ENCODE measurements at regions not wholly inside any gene's neighbourhood (a gene's known extent, or its start where the extent isn't known, plus 50 kb on each side); places are given as distances from the start of the nearest gene placed in this dataset.

DNA sequence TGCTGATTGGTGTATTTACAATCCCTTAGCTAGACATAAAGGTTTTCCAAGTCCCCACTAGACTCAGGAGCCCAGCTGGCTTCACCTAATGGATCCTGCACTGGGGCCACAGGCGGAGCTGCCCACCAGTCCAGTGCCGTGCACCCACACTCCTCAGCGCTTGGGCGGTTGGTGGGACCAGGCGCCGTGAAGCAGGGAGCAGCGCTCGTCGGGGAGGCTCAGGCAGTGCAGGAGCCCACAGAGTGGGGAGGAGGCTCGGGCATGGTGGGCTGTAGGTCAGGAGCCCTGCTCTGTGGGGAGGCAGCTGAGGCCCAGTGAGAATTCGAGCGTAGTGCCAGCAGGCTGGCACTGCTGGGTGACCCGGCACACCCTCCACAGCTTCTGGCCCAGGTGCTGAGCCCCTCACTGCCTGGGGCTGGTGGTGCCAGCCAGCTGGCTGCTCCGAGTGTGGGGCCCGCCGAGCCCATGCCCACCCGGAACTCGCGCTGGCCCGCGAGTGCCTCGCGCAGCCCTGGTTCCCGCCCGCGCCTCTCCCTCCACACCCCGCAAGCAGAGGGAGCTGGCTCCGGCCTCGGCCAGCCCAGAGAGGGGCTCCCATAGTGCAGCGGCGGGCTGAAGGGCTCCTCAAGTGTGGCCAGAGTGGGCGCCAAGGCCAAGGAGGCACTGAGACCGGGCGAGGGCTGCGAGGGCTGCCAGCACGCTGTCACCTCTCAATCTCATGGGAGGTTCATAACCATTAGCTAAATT is 475.6 kb upstream of the DCC start:
- peaks cover 14% of the 10 kb centered on the region for H3K9me3 ChIP-seq (ENCODE audit: control insufficient read depth, insufficient read depth, low read length)
- CTCF ChIA-PET = interaction anchor here (0.6 kb wide), 1 partner anchor 806 kb away, joined by 3 read pairs; no protein-coding TSS in a partner anchor
- TF ChIP-seq, protein P1, sequence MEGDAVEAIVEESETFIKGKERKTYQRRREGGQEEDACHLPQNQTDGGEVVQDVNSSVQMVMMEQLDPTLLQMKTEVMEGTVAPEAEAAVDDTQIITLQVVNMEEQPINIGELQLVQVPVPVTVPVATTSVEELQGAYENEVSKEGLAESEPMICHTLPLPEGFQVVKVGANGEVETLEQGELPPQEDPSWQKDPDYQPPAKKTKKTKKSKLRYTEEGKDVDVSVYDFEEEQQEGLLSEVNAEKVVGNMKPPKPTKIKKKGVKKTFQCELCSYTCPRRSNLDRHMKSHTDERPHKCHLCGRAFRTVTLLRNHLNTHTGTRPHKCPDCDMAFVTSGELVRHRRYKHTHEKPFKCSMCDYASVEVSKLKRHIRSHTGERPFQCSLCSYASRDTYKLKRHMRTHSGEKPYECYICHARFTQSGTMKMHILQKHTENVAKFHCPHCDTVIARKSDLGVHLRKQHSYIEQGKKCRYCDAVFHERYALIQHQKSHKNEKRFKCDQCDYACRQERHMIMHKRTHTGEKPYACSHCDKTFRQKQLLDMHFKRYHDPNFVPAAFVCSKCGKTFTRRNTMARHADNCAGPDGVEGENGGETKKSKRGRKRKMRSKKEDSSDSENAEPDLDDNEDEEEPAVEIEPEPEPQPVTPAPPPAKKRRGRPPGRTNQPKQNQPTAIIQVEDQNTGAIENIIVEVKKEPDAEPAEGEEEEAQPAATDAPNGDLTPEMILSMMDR (IDR thresholded peaks at IDR 0.05; ENCODE audit: low read depth, low read length) = no peak
- no peak overlapping the region for H3K27ac ChIP-seq (ENCODE audit: low read depth, low read length)
- POLR2A ChIA-PET = no interaction called here
- H3K4me3 ChIP-seq (ENCODE audit: low read depth, low read length) = no peak overlapping the region
- no peaks in the 10 kb centered on the region for H3K27me3 ChIP-seq (ENCODE audit: control insufficient read depth, insufficient read depth, low read length)
- no peak for DNase-seq (ENCODE audit: low read depth, low spot score)

DNA sequence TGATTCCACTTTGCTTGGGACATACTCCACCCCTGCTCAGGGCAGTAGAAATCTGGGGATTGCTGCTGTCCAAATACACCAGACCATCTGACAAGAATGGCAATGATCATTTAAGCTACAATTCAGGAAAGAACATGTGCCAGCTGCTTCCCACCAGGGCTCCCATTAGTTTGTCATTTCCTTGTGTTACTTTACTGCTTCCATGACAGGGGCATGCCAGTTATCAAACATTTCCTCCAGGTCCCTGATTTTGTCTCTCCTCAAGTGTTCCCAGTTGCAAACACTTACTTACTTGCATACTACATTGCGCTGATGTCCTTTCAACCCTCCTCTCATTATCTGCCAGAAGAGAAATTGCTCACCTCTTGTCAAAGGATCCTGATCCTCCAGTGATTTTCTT is 474.5 kb upstream of the DCC start:
- ChIA-PET POLR2A (no interaction called here), CTCF (no interaction called here)
- Histone ChIP-seq H3K9me3 (ENCODE audit: control insufficient read depth, insufficient read depth, low read length) (peaks cover 14% of the 10 kb centered on the region), H3K27ac (ENCODE audit: low read depth, low read length) (no peak overlapping the region), H3K27me3 (ENCODE audit: control insufficient read depth, insufficient read depth, low read length) (no peaks in the 10 kb centered on the region), H3K4me3 (ENCODE audit: low read depth, low read length) (no peak overlapping the region)
- DNase-seq (ENCODE audit: low read depth, low spot score) = no peak
- TF ChIP-seq, protein P1 (IDR thresholded peaks at IDR 0.05; ENCODE audit: low read depth, low read length) = no peak

DNA sequence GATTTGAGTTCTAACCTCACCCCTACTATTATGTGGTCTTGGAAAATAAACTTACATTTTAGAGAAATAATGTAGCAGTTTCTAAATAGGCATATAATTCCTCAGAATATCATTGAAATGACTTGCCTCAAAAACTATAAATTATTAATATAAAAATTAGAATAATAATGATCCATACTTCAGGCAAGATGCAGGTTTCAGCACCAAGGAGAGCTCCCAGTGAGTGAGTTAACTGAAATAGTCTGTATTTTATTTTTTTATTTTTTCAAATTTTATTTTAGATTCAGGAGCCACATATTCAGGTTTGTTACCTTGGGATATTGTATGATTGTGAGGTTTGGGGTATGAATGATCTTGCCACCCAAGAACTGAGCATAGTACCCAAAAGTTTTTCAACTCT is 472.2 kb upstream of the DCC start:
- H3K4me3 ChIP-seq (ENCODE audit: low read depth, low read length) = no peak overlapping the region
- no peaks in the 10 kb centered on the region for H3K27me3 ChIP-seq (ENCODE audit: control insufficient read depth, insufficient read depth, low read length)
- TF ChIP-seq, protein P1 (IDR thresholded peaks at IDR 0.05; ENCODE audit: low read depth, low read length) = no peak
- peaks cover 14% of the 10 kb centered on the region for H3K9me3 ChIP-seq (ENCODE audit: control insufficient read depth, insufficient read depth, low read length)
- ChIA-PET CTCF (no interaction called here), POLR2A (no interaction called here)
- no peak overlapping the region for H3K27ac ChIP-seq (ENCODE audit: low read depth, low read length)
- DNase-seq (ENCODE audit: low read depth, low spot score) = no peak

DNA sequence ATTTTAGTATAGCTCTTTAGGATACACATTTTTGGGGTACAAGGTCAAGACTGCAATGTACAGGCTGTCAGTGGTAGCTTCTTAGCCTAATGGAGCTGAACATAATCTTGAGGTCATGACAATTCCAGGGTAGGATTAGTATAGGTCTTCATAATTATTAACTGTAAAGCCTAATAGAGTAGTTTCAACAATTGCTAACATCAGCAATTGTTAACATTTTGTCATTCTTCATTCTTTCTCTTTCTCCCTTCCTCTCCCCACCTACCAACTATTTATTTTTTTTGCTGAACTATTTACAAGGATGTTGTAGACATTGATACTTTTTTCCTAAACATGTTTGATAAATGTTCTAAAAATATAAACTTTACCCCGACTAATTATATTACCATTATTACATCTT is 461.3 kb upstream of the DCC start:
- POLR2A ChIA-PET = no interaction called here
- CTCF ChIA-PET = no interaction called here
- TF ChIP-seq, protein P1 (IDR thresholded peaks at IDR 0.05; ENCODE audit: low read depth, low read length) = no peak

DNA sequence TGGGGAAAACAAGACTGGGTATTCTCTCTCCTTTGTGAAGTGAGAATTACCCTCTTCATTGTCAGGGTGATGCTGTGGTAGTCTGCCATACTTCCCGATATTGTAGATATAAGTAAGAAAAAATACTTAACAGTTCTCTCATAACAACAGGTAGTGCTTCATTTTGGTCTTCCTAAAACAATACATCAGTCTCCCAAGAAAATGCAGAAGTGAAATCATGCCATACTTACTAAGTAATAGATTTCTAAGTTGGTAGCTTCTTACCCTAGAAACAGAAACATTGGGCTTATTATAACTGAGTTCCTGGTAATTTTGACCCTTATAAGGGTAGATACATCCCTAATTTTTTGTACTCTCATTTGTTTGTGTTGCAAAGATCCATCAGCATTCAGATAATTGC is 460.7 kb upstream of the DCC start:
- no peak for DNase-seq (ENCODE audit: low read depth, low spot score)
- Histone ChIP-seq H3K4me3 (ENCODE audit: low read depth, low read length) (no peak overlapping the region), H3K9me3 (ENCODE audit: control insufficient read depth, insufficient read depth, low read length) (peaks cover 16% of the 10 kb centered on the region), H3K27ac (ENCODE audit: low read depth, low read length) (no peak overlapping the region), H3K27me3 (ENCODE audit: control insufficient read depth, insufficient read depth, low read length) (no peaks in the 10 kb centered on the region)
- TF ChIP-seq, protein P1 (IDR thresholded peaks at IDR 0.05; ENCODE audit: low read depth, low read length) = no peak
- POLR2A ChIA-PET = no interaction called here
- CTCF ChIA-PET = no interaction called here

More for the DNA sequence above, 461.3 kb upstream of the DCC start:
- H3K4me3 ChIP-seq (ENCODE audit: low read depth, low read length) = no peak overlapping the region
- no peaks in the 10 kb centered on the region for H3K27me3 ChIP-seq (ENCODE audit: control insufficient read depth, insufficient read depth, low read length)
- H3K27ac ChIP-seq (ENCODE audit: low read depth, low read length) = no peak overlapping the region
- peaks cover 18% of the 10 kb centered on the region for H3K9me3 ChIP-seq (ENCODE audit: control insufficient read depth, insufficient read depth, low read length)
- no peak for DNase-seq (ENCODE audit: low read depth, low spot score)

Data from AG04450 (cell line).